Neural cell (in vitro differentiated cells): ENCODE measurements at regions not wholly inside any gene's neighbourhood (a gene's known extent, or its start where the extent isn't known, plus 50 kb on each side); places are given as distances from the start of the nearest gene placed in this dataset.

Source experiments
- H2AFZ ChIP-seq: fragments of 200-600, 300-800 bp; sonication (generic), shearing (Covaris generic); 2 replicates; pipeline ENCODE4 v1.6.0; 2014; ENCODE audit warnings: low read depth, mild to moderate bottlenecking, antibody characterized with exemption, low read length, moderate library complexity
- H3F3A ChIP-seq: fragments of 200-600 bp; shearing (Covaris generic); 2 replicates; pipeline ENCODE4 v1.6.1; 2016; ENCODE audit warnings: mild to moderate bottlenecking, moderate library complexity, mixed read lengths, antibody characterized with exemption, low read length; ENCODE audit not compliant: insufficient read depth, poor library complexity, severe bottlenecking
- H3K27ac ChIP-seq: fragments of 200-600, 300-800 bp; sonication (generic), shearing (Covaris generic); 2 replicates; pipeline ENCODE4 v1.5.1; 2014; ENCODE audit warnings: mild to moderate bottlenecking, low read length, moderate library complexity
- H3K27me3 ChIP-seq: fragments of 300-800, 200-600 bp; sonication (generic), shearing (Covaris generic); 2 replicates; pipeline ENCODE4 v1.6.0; 2014; ENCODE audit warnings: mild to moderate bottlenecking, low read depth, low read length, moderate library complexity; ENCODE audit not compliant: insufficient read depth
- H3K36me3 ChIP-seq: fragments of 300-800, 200-600 bp; sonication (generic), shearing (Covaris generic); 2 replicates; pipeline ENCODE4 v1.5.1; 2014; ENCODE audit warnings: mild to moderate bottlenecking, antibody characterized with exemption, low read length, moderate library complexity; ENCODE audit not compliant: insufficient read depth
- H3K4me2 ChIP-seq: fragments of 300-800, 200-600 bp; sonication (generic), shearing (Covaris generic); 2 replicates; pipeline ENCODE4 v1.6.0; 2014; ENCODE audit warnings: mild to moderate bottlenecking, low read length
- H3K4me3 ChIP-seq: fragments of 300-800, 200-600 bp; sonication (generic), shearing (Covaris generic); 2 replicates; pipeline ENCODE4 v1.5.1; 2014; ENCODE audit warnings: mild to moderate bottlenecking, low read length, moderate library complexity
- H3K79me2 ChIP-seq: fragments of 200-600 bp; shearing (Covaris generic); replicated peaks from 2 replicates; pipeline ENCODE4 v1.6.0; 2014; ENCODE audit warnings: mild to moderate bottlenecking, low read length, moderate library complexity; ENCODE audit not compliant: insufficient read depth
- H3K9ac ChIP-seq: fragments of 300-800, 200-600 bp; sonication (generic), shearing (Covaris generic); 2 replicates; pipeline ENCODE4 v1.6.1; 2016; ENCODE audit warnings: mild to moderate bottlenecking, low read length, mixed read lengths
- H3K9me2 ChIP-seq: fragments of 200-600 bp; shearing (Covaris generic); 2 replicates; pipeline ENCODE4 v1.6.1; 2016; ENCODE audit warnings: mild to moderate bottlenecking, low read length, mixed read lengths; ENCODE audit not compliant: insufficient read depth
- H3K9me3 ChIP-seq: fragments of 200-600, 300-800 bp; sonication (generic), shearing (Covaris generic); 2 replicates; pipeline ENCODE4 v1.6.1; 2016; ENCODE audit warnings: mild to moderate bottlenecking, mixed run types, low read length, moderate library complexity, mixed read lengths
- H4K20me1 ChIP-seq: fragments of 200-600 bp; shearing (Covaris generic); 2 replicates; pipeline ENCODE4 v1.6.1; 2016; ENCODE audit warnings: mild to moderate bottlenecking, mixed run types; ENCODE audit not compliant: insufficient read depth
- EP300 ChIP-seq: fragments of 450-650 bp; conservative IDR thresholded peaks from 2 replicates; pipeline ENCODE4 v1.6.1; 2014; ENCODE audit warnings: antibody characterized with exemption, mild to moderate bottlenecking, moderate library complexity; ENCODE audit not compliant: poor library complexity, severe bottlenecking
- EZH2 ChIP-seq: fragments of 200-600, 300-800 bp; shearing (Covaris generic), sonication (generic); IDR thresholded peaks from 2 replicates; pipeline ENCODE4 v1.6.1; 2014; ENCODE audit warnings: antibody characterized with exemption, low read length, borderline replicate concordance, mild to moderate bottlenecking; ENCODE audit not compliant: insufficient read depth, poor library complexity, severe bottlenecking
- MXI1 ChIP-seq: fragments of 450-650 bp; conservative IDR thresholded peaks from 2 replicates; pipeline ENCODE4 v1.6.1; 2014; ENCODE audit warnings: antibody characterized with exemption, mild to moderate bottlenecking; ENCODE audit not compliant: poor library complexity, severe bottlenecking
- POLR2AphosphoS5 ChIP-seq: IDR thresholded peaks from 2 replicates; pipeline ENCODE4 v1.6.1; 2012
- RAD21 ChIP-seq: fragments of 450-650 bp; conservative IDR thresholded peaks from 2 replicates; pipeline ENCODE4 v1.6.1; 2014; ENCODE audit warnings: antibody characterized with exemption, mild to moderate bottlenecking, moderate library complexity
- REST ChIP-seq: IDR thresholded peaks from 2 replicates; pipeline ENCODE4 v1.6.1; 2012; ENCODE audit warnings: borderline replicate concordance
- SMC3 ChIP-seq: fragments of 450-650 bp; conservative IDR thresholded peaks from 2 replicates; pipeline ENCODE4 v1.6.1; 2014; ENCODE audit warnings: antibody characterized with exemption, mild to moderate bottlenecking, moderate library complexity; ENCODE audit not compliant: poor library complexity
- TAF1 ChIP-seq: IDR thresholded peaks from 2 replicates; pipeline ENCODE4 v1.6.1; 2012; ENCODE audit warnings: low read depth
- TF ChIP-seq, protein P1 (sequence below): fragments of 450-650 bp; IDR thresholded peaks from 2 replicates; pipeline ENCODE4 v1.5.1; 2014; ENCODE audit warnings: antibody characterized with exemption, mild to moderate bottlenecking, moderate library complexity; ENCODE audit not compliant: poor library complexity, severe bottlenecking

- no peak overlapping the region for H3K4me2 ChIP-seq
- H4K20me1 ChIP-seq, result no peaks in the 10 kb centered on the region
- H3K27ac ChIP-seq, result no peak overlapping the region
- TF ChIP-seq, protein P1, sequence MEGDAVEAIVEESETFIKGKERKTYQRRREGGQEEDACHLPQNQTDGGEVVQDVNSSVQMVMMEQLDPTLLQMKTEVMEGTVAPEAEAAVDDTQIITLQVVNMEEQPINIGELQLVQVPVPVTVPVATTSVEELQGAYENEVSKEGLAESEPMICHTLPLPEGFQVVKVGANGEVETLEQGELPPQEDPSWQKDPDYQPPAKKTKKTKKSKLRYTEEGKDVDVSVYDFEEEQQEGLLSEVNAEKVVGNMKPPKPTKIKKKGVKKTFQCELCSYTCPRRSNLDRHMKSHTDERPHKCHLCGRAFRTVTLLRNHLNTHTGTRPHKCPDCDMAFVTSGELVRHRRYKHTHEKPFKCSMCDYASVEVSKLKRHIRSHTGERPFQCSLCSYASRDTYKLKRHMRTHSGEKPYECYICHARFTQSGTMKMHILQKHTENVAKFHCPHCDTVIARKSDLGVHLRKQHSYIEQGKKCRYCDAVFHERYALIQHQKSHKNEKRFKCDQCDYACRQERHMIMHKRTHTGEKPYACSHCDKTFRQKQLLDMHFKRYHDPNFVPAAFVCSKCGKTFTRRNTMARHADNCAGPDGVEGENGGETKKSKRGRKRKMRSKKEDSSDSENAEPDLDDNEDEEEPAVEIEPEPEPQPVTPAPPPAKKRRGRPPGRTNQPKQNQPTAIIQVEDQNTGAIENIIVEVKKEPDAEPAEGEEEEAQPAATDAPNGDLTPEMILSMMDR, result no peak
- no peaks in the 10 kb centered on the region for H3K36me3 ChIP-seq
- H2AFZ ChIP-seq, result no peak overlapping the region
- H3K4me3 ChIP-seq, result no peak overlapping the region
- H3K9me2 ChIP-seq, result no peaks in the 10 kb centered on the region
- H3K79me2 ChIP-seq, result no peaks in the 10 kb centered on the region
- H3K27me3 ChIP-seq, result no peaks in the 10 kb centered on the region
- no peaks in the 10 kb centered on the region for H3F3A ChIP-seq
- no peaks in the 10 kb centered on the region for H3K9me3 ChIP-seq
- H3K9ac ChIP-seq, result no peak overlapping the region
Measured at GRCh38 chr9:93792358-93792757, 162.8 kb downstream of the BARX1 start.

DNA sequence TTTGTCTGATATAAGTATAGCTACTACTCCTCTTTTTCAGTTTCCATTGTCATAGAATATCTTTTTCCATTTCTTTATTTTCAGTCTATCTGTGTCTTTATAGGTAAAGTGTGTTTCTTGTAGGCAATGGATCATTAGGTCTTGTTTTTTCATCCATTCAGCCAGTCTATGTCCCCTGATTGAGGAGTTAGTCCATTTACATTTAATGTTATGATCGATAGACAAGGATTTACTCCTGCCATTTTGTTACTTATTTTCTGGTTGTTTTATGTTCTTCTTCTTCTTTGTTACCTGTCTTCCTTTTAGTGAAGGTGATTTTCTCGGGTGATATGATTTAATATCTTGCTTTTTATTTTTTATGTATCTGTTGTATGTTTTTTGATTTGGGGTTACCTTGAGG is 169.0 kb downstream of the BARX1 start:
- Histone ChIP-seq H3K4me3 (no peak overlapping the region), H3K9me2 (no peaks in the 10 kb centered on the region), H2AFZ (no peak overlapping the region), H4K20me1 (no peaks in the 10 kb centered on the region), H3K36me3 (no peaks in the 10 kb centered on the region), H3F3A (no peaks in the 10 kb centered on the region), H3K27ac (no peak overlapping the region), H3K4me2 (no peak overlapping the region), H3K79me2 (no peaks in the 10 kb centered on the region), H3K27me3 (no peaks in the 10 kb centered on the region), H3K9ac (no peak overlapping the region), H3K9me3 (no peaks in the 10 kb centered on the region)
- no peak for TF ChIP-seq TAF1
- no peak for TF ChIP-seq MXI1
- TF ChIP-seq, protein P1, result no peak
- TF ChIP-seq SMC3, result no peak
- no peak for TF ChIP-seq RAD21
- TF ChIP-seq EZH2, result no peak

DNA sequence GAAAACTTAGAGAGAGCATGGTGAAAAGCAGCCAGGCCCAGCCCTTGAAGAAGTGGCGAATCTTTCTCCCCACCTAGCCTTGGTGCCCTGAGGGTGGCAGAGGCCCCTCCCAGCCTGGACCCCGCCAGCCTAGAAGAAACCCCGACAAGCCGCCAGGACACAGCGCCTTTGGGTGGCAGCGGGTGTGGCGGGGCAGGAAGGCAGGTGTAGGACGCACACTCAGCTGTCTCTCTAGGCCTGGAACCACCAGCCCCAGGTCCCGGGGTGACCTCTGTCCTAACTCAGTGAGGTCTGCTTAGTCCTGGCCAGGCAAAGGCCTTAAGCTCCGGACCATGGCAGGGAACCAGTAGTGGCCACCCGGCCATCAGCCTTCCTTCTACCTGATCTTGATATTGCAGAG is 178.3 kb downstream of the BARX1 start:
- Histone ChIP-seq H3K36me3 (no peaks in the 10 kb centered on the region), H3F3A (no peaks in the 10 kb centered on the region), H3K27me3 (no peaks in the 10 kb centered on the region), H3K27ac (no peak overlapping the region), H3K9ac (no peak overlapping the region), H3K9me2 (no peaks in the 10 kb centered on the region), H2AFZ (no peak overlapping the region), H3K9me3 (no peaks in the 10 kb centered on the region), H3K4me2 (no peak overlapping the region), H4K20me1 (no peaks in the 10 kb centered on the region), H3K4me3 (no peak overlapping the region), H3K79me2 (no peaks in the 10 kb centered on the region)
- TF ChIP-seq MXI1, result no peak
- no peak for TF ChIP-seq EZH2
- TF ChIP-seq SMC3, result no peak
- no peak for TF ChIP-seq EP300
- TF ChIP-seq RAD21, result no peak
- TF ChIP-seq, protein P1, result no peak
- TF ChIP-seq REST, result no peak
- no peak for TF ChIP-seq TAF1
- TF ChIP-seq POLR2AphosphoS5, result no peak
